Amygdala (tissue), 56 donors: ENCODE measurements at regions not wholly inside any gene's neighbourhood (a gene's known extent, or its start where the extent isn't known, plus 50 kb on each side); places are given as distances from the start of the nearest gene placed in this dataset.

Experiments used
- DNase-seq, 56 donors: peaks; one replicate each; lab custom pipeline; 2025; lab: John Stamatoyannopoulos, UW

DNA sequence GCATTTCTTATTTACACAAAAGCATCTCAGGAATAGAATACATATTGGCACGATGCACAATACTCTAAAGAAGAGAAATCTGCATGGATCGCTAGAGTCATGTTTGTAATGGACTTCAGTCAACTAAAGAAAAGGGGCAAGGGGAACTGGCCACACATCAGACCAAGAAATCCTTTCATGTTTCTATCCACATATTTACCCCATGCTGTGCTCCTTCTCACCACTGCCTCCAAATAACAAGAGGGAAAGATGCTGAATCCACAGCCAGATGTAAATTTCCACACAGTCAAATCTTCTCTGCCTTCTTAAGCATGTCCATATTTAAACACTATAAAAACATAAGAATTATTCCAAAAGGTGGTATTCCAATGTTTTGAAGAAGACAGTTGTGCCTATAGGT is 67.6 kb downstream of the COX18 start:
- no peak for DNase-seq

DNA sequence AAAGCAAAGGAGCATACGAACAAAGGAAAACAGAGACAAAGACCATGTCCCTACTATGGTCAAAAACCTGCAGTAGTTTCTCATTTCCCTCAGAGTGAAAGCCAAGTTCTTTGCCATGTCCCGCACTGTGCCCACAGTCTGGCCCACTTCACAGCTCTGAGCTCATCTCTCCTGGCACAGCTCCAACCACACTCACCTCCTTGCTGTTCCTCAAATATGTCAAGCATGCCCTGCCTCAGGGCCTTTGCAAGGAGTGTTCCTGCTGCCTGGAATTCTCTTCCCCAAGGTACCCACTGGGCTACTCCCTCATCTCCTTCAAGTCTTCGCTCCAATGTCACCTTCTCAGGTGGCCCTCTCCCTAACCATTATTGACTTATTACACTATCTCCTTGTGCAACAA is 72.1 kb downstream of the COX18 start:
- no peak for DNase-seq

DNA sequence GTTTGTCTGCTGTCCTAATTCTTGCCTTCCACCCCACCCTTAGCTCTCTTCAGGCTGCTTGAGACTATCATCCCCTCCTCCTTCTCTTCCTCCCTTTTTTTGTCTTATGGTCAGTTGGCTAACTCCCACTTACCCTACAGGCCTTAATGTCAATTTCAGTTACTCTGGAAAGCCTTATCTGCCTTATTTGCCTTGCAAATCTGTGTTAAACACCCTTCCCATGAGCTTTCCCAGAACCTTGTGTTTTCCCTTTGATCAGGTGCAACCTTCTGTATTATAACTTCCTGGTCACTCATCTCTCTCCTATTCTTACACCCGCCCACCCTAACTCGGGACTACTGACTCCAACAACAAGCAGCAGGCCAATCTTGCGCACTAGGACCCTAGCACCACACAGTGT is 74.8 kb downstream of the COX18 start:
- no peak for DNase-seq

DNA sequence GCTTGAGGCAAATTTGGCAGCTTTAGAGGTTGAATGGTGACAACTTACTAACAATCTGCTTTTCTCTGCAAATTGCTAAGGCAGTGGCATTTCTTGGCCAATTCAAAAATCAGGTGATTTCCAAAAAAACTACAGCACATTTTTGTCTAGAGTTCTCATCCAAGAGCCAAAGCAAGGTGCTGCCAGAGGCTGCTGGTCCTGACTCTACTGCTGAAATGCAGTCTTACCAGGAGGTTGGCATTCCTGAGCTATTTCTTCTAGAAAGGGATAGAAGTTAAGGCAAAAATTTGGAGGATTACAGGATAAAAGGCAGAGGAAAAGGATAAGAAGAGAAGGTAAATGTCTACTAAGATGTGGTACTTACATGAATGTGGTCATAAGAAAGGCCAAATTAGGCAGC is 75.6 kb downstream of the COX18 start:
- no peak for DNase-seq

DNA sequence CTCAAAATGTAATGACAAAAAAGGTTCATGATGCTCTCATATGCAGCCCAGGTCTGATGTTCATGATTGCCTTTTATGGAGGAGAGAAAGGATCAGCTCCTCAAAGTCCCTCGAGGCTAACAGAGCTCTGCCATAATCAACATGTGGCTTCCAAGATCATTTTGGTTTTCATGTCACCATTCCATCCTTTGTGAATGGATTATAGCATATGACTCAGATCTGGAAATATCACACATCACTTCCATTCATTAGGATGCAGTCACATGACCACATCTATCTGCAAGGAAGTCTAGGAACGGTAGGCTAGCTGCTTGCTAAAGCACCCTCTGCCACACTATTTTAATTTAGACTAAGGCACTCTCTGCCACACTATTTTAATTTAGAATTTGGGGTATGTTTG is 77.6 kb downstream of the COX18 start:
- DNase-seq, result no peak

DNA sequence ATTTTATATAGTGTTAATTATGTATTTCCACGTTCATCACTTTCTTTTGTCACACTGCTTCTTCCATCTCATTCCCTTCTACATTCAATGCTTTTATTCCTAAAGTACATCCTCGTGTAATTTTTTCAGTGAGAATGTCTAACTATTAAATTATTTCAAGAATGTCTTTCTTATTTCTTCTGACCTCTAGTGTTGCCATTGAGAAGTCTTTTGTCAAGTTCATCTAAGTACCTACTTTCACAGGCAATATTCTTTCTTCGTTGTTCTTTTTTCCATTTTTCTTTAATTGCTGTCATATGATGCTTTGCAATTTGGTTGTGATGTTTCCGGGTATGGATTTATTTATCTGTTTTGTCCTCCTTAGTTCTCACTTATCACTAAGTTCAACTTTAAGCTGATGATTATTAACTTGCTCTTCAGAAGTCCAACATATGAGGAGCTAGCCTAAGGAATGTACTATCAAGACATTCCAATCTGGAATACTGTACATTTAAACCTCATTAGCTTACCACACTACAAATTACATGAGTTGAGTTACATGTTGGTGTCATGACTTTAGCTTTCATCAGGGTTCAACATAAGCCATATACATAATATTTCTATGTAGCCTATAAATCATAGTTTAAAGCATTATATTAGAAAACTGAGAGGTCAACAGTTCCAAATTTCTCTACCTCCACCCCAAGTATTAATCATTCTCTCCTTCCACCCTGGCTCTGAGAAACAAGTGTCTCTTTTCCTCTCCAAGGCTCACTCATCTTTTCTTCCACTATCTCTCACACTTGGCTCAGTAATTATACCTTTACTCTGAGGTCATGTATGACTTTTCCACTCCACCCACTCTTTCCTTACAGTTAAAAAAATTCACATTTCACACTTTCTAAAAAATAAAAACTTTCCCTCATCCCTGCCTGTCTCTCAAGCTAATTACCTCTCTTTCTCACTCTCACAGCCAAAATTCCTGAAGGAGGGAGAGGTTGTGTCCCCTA is 81.5 kb downstream of the COX18 start:
- DNase-seq, result no peak

DNA sequence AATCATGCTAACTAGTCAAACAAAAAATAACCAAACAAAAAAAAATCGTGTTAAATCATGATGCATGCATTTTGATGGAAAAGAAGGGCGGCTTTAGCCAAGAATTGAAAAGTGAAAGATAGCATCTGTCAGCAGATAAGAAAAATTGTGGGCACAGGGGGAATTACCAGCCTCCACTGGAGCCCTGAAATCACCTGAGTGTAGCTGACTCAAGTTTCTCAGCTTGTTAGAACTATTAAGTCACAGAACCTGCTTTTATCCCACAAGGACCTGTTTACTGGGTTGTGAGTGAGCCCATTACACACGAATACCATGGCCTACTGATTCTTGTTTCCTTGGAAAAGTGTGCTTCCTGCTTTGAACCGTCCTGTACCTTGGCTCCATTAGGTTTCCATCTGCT is 85.2 kb downstream of the COX18 start:
- no peak for DNase-seq

DNA sequence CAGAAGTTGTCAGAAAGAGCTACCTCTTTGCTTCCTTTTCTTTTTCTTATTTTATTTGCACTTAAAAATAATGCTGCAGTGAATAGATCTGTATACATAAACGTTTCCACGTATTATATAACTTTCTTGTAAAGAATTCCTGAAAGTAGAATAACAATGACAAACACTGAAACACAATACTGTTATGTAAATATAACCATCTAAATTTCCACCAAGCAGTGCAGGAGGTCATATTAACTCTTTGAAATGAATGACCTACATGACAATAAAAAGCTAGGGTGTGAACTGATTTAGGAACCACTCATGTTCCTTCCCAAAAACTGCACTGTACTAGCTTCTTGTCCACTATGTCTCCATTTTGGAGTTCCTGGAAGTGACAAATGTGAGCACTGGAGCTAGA is 85.8 kb downstream of the COX18 start:
- DNase-seq, result no peak

DNA sequence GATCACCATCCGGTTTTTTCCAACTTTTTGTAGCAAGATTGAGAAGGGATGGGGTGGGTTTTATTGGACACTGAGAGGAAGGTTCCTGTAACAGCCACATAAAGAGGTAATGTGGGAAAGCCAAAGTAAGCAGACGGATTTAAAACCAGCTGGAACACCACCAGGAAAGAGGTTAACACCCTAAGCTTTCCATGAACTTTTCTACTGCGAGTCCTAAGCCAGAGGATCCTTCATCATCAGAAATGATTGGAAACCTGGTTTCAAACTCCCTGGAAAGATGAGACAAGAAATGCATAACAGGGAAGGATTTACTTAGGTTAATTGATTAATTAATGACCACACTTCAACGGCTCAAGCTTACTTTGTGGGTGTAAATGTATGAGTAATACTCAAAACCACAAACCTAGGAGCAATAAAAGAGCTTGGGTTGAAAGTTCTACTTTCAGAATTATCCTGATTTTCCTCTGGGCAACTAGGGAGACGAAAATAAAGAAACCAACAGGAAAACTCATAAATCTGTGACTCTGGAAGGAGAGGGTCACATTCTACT is 91.5 kb downstream of the COX18 start:
- DNase-seq, result no peak

DNA sequence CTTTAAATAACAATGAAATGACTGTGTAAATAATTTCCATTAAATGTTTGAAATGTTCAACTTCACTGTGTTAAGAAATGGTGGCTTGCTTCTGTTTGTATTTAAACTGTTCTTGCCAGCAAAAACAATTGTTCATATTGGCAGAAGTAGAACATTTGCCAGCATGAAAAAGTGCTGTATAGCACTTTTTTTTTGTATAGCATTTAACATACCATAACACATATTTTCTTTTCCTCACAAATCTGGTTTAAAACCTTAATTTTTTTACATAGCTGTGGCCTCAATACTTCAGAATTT is 94.1 kb downstream of the COX18 start:
- no peak for DNase-seq

DNA sequence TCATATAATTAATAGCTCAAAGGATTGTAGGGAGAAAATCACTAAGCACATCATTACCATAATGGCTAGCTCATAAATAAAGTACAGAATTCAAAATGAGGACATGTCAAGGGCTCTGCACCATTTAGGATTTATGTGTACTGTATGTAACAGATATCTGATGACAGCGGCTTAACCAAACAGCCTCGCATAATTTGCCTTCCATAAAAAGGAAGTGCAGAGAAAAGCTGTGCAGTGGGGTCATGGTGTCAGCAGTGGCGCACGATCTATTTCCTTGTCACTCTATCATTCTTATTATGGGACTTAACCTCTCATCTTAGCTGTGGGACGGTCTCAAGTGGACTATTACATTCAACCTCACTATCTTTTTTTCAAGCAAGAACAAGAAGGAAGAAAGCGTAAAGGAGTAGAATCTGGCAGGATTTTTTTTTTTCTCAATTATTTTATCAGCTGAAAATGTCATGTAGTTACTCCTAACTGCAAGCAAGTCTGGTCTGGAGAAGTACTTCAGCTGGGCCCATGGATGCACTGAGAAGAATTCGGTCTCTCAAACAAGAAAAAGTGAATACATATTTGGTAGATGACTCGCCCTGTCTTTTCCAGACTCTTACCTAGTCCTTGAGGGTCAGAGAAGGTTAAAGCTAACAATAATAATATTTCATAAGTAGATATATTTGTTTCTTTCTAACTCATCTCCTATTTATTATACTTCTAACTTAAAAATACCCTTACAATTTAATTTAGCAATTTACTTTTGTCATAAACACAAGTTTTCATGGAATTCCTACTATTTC is 94.6 kb downstream of the COX18 start:
- DNase-seq, result no peak

DNA sequence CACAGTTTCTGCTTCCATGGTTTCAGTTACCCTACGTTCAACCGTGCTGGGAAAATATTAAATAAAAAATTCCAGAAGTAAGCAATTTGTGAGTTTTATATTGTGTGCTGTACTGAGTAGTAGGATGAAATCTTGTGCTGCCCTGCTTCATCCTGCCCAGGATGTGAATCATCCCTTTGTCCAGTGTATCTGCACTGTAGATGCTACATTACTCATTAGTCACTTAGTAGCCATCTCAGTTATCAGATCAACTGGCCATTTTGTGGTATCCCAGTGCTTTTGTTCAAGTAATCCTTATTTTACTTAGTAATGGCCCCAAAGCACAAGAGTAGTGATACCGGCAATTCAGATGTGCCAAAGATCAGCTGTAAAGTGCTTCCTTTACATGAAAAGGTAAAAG is 97.9 kb downstream of the COX18 start:
- no peak for DNase-seq

DNA sequence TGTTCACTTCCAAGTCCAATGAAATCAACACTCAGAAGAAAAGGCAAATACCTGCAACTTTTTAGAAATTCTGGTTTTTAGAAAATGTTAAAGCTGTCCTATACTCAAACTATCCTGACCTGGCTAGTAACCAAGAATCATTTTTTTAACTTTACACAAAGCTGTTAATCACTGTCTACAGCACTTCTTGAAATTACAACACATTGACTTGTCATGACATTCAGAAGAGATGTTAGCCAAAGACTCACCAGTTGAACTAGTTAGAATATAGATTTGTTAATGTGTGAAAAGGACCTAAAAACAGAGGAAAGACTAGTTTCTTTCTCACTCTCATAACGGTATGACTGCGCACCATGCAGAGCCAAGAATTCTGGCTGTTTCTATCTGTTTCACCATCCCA is 98.8 kb downstream of the COX18 start:
- no peak for DNase-seq

DNA sequence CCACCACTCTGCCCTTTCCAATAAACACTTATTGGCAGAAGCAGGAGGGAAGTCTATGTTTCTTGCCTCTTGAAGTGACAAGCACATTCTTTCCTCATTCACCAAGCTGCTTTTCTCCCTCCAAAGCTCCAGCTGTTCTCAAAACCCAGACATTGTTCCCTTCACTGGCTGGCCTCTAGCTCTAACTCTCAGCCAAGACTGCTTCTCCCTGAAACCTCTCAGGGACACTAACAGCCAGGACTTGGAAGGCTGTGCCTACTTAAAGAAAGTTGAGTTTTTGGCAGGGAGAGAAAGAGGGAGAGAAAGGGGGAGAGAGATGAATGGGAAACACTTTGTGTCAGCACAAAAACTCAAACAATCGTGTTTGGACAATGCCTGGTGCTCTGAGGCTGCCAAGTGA is 99.5 kb downstream of the COX18 start:
- DNase-seq, result peak in 25 of 56 donors; percentile 0 to 64 (median 7)

DNA sequence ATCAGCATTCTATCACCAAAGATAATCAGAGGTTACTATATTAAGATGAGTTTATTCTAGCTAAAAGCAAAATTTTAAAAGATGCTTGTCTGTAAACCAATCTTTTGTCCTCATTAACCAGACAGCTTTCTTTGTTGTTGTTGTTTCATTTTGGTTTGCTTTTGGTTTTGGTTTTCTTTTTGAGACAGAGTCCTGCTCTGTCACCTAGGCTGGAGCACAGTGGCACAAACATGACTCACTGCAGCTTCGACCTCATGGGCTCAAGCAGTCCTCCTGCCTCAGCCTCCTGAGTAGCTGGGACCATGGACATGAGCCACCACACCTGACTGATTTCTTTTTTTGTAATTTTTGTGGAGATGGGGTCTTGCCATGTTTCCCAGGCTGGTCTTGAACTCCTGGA is 102.9 kb downstream of the COX18 start:
- no peak for DNase-seq

DNA sequence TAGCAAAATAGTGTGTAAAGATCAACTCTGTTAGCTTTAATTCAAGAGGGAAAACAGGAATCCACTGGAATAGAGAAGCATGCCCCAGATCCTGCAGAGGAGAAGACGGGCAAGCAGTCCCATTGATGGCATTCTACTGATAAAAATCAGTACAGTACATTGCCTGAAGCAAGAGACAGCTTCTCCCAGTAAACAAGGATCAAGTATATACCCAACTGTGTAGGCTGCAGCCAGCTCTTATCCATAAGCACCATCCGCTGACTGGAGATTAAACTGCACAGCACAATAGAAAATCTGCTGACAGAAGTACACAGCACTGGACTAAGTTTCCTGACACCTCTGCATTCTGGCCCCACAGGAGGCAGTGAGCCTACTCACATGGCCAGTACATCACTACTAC is 110.1 kb downstream of the COX18 start:
- no peak for DNase-seq

DNA sequence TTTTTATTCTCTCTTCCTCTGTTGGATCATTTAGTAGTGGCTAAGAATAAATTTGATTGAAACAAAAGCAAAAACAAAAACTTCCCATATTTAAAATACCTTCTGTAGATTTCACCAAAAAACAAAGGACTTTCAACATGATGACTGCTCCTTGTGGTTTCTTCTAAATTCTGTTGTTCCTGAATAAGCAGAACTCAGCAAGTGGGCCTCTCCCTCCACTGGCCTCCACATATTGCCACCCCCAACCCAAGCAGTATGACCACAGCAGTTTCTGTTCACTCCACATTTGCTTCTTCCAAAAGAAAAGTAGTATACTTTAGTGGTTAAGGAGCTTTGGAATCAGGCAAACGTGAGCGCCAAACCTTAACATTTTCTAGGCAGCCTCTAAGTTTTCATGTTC is 114.7 kb downstream of the COX18 start:
- DNase-seq, result no peak

DNA sequence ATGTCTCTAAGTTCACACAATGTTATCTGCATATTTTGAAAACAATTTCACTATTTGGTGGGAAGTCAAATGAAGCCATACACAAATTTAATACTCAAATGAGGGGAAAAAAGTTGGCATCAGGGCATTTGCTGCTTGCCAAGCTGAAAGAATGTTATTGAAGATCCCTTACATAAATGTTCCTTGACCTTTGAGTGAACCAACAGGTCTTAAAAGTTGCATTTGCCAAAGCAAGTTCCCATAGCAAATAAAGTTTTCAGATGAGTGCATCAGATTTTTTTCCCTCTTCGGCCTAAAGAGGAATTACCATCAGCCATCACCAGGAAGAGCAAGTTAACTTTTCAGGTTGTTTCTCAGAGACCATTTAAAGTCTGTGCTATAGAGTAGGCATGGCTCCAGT is 115.9 kb downstream of the COX18 start:
- DNase-seq, result no peak

DNA sequence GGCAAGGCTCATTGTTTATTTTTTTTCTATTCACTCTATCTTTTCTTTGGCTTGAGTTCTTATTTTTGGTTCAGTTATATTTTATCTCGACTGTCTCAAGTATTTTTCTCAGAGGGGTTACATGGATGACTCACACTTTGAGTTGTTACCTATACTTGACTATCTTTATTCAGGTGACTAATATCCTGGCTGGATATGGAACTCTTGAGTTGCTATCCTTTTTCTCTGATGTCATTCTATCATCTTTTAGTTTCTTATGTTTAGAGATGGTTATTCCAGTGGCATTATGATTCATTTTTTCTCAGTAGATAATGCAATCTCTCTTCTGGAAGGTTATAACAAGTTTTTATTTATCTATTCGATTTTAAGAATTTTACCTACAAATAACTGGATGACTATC is 117.9 kb downstream of the COX18 start:
- no peak for DNase-seq

DNA sequence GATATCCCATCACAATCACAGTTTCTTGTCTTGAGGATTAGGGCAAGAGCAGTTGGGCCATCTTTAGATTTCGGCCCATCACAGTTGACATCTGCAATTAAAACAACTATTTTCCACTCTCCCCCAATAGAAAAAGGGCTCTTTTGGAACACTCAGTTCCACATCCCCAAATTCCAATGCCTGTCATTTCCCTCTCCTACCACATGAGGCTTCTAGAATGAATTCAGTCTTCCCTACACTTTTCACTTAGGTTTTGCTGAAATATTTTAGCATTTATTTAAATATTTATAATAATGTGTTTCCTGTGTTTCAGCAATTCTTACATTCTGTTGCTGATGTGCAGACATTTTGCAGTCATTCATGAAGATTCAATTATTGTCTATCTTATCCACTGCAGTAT is 118.4 kb downstream of the COX18 start:
- no peak for DNase-seq

DNA sequence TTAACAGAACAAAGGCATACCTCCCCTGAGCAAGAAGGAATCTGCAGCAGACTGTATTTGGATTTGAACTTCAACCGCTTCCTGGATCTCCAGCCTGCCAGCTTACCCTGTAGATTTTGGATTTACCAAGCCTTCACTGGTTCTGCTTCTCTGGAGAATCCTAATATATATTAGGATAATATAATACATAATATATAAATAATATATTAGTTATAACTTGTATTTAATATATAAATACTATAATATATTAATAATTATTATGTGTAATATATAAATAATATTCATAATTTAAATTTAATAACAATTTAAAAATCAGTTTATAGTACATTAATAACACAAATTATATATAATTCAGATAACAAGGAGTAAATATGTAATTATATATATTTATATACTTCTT is 121.4 kb downstream of the COX18 start:
- no peak for DNase-seq
